Activated T-cell treated with anti-CD3 and anti-CD28 coated beads, Interleukin-2, amount 50 U/mL, for 48 hours (primary cell): ENCODE measurements at regions not wholly inside any gene's neighbourhood (a gene's known extent, or its start where the extent isn't known, plus 50 kb on each side); places are given as distances from the start of the nearest gene placed in this dataset.

ENCODE experiments used
- DNase-seq, 2 experiments: peaks; one replicate each; pipeline ENCODE4 v3.0.0-alpha.2; 2020

- DNase-seq: no peak
Measured at GRCh38 chr10:29037348-29038113, 251.3 kb upstream of the LYZL1 start.

DNA sequence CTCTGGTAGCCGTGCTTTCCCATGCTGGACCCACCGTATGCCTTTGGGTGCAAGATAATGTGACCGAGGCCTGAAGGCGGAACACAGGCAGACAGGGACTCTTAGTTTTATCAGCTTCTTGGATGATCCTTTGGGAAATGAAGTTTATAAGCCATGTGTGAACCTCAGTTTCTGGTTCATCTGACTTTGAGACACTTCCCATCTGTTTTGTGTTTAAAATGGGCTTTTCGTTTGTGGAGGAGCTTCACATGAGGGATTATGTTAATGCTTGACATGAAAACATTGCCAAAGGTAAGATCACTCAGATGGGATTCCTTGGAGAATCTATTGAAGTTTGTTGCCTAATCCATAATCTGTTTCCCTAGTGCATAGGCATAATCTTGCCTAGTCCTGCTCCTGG is 249.8 kb upstream of the LYZL1 start:
- DNase-seq: no peak

- no peak for DNase-seq
Measured at GRCh38 chr10:29039677-29040189, 249.1 kb upstream of the LYZL1 start.

GRCh38 chr10:29041616-29042015 is 247.3 kb upstream of the LYZL1 start:
- no peak for DNase-seq

GRCh38 chr10:29048506-29048905 is 240.4 kb upstream of the LYZL1 start:
- no peak for DNase-seq

- no peak for DNase-seq
Measured at GRCh38 chr10:29050081-29050480, 238.8 kb upstream of the LYZL1 start.

GRCh38 chr10:29055101-29055500 is 233.8 kb upstream of the LYZL1 start:
- no peak for DNase-seq

GRCh38 chr10:29056729-29057128 is 232.1 kb upstream of the LYZL1 start:
- no peak for DNase-seq

DNA sequence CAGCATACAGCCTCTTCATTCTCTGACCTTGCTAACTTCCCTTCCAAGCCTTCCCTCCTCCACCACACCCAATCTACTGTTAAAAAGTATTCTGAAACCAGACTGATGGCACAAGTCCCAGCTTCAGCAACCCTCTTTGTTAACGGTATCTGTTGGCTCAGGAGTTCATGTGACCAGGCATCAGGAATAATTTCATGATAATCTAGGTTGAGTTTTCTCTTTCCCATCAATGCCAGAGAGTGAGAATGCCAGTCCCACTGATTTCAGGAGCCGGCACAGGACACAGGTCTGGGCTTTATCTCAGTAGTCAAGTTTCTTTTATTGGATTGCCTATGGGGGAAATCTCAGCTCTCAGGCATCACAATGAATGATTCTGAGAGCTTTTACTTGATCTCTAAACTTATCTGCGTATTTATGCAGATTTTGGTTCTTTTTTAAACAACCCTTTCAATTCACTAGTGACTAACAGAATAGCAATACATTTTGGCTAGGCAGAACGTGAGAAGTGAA is 231.0 kb upstream of the LYZL1 start:
- DNase-seq: no peak

DNA sequence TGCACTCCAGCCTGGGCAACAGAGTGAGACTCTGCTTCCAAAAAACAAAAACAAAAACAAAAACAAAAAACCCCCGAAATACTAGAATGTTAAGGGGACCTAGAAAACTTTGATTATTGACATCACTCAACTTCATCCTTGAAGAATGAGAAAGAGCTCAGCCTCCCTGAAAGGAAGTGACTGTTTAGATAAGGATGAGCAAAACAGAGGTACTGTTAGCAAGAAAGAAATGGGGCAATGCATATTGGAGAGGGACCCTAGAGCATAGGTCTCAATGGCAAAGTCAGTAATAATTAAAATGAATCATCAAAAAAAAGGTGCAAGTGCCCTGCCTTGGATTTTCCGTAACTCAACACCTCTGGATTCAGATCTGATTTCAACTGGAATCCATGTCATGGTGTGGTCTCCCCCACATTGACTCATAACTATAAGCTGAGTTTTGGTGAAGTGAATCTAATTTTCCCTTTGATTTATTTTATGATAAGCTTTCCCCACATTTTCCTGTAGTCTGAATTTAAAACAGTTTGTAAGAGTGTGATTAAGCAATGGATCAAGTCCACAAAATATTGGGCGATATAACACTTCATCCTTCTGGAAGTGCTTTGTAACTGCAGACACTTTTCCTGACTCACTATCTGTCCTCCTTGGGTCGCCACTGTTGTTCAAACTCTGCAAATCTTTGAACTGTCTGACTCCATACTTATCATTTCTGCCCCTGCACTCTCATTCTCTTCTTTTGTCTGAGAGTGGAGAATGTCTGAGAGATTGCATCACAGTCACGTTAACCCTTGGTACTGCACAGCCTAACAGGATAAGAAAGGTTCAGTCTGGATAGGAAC is 224.8 kb upstream of the LYZL1 start:
- DNase-seq: no peak

- no peak for DNase-seq
Measured at GRCh38 chr10:29064680-29065079, 224.2 kb upstream of the LYZL1 start.

DNA sequence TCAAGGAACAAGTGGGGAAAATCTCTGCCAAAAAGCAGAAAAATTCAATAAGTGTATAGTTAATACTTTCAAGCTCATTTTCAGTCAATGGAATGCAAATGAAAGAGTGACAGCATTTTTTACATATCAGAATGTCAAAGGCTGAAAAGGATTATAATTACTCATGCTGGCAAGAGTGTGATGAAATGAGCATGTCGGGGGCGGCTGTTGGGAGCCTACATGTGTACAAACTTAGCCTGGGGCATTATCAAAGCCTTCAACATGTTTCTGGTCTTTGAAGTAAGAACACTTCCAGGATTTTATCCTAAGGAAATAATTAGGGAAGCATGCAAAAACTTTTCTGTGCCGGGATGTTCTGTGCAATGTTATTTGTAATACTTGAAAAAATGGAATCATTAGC is 221.7 kb upstream of the LYZL1 start:
- no peak for DNase-seq

- no peak for DNase-seq
Measured at GRCh38 chr10:29067628-29068027, 221.2 kb upstream of the LYZL1 start.

DNA sequence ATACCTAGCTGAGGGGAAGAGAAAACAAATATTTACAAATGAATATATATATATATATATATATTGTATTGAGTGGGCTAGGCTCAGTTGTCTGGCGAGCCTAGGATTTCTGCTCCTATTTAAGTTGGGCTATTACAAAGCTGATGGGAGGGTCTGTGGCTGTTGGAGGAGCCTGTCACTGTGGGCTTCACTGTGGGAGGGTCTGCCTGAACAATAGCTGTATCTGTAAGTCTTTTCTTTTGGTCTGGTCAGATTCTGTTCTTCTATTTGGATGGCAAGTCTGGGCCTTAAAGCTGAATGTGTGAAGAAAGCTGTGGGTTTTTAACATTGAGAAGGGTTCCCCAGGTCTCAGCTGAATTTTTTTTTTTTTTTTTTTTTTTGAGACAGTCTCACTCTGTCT is 220.6 kb upstream of the LYZL1 start:
- DNase-seq: no peak

DNA sequence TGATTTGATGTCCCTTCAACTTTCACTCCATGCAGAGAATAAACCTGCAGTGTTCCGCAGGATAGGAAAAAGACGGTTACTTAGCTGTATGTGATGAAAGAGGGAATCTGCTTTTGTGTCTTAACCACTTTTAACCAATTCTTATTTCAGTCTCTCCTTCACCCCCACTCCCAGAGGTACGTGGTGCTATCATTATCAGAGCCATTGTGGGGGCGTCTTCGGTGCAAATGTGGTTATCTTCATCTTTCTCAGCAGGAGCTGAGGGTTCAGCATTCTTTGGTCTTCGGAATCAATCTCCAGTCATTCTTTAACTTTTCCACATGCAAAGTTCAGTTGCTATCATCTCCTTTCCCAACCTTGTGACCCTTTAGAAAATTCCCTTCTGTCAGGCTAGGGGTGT is 219.9 kb upstream of the LYZL1 start:
- DNase-seq: no peak

DNA sequence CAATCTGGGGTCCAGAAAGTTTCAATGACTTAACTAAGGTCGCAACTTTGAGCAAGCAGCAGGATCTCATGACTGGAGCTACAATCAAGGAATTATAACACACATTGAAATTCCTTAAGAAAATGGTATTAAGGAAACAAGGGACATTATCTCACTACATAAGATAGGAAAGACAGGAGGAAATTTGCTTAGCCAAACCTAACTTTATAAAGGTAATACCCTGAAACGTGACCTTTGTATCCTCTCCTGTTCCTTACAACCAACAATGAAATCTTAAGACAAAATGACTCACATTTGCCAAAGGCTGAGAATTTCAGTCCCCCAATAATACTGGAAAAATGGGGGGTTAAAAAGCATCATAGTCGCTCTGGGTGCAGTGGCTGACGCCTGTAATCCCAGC is 218.9 kb upstream of the LYZL1 start:
- no peak for DNase-seq

GRCh38 chr10:29078919-29079318 is 210.0 kb upstream of the LYZL1 start:
- DNase-seq: no peak

GRCh38 chr10:29081231-29081630 is 207.6 kb upstream of the LYZL1 start:
- DNase-seq: no peak

GRCh38 chr10:29081951-29082685 is 206.8 kb upstream of the LYZL1 start:
- DNase-seq: no peak

DNA sequence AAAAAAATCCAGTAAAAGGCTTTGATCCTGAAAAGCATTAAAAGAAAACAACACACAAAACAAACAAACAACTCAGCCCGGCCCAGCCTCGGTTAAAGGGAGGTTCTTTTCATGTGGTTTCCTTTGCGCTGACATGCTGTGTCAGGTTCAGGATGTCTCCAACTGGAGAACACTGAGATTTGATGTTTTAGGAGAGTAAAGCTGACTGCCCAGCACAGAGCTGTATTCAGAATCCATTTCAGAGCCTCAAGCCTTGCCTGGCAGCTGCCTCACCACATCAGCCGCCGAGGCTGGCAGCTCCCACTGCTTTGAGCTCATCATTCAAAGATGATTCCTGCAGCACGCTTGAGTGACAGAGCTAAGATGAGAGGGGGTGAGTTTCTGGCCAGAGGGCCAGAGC is 205.8 kb upstream of the LYZL1 start:
- no peak for DNase-seq

DNA sequence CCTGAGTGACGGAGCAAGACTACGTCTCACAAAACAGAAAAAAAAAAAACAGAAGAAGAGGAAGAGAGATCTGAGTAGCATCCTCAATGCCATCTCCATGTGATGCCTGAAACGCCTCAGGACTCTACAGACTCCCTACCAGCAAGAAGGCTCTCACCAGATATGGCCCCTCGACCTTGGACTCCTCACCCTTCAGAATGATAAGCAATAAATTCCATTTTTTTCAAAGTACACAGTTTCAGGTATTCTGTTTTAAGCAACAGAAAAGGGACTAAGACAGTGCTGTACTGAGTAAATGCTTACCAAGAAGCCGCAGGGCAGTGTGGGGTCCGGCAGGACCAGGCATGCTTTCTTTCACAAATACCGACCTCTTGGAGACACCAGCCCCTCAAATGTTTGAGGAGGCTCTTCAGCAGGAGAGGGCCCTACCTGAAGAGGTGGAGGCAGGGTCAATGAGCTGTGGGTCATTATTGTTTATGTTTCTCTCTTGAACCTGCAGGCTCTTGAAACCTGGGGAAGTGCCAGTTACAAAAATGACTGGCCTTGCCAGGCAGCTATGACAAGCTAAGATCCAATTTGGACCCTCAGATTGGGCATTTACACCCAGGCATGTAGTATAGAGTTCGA is 204.1 kb upstream of the LYZL1 start:
- no peak for DNase-seq

DNA sequence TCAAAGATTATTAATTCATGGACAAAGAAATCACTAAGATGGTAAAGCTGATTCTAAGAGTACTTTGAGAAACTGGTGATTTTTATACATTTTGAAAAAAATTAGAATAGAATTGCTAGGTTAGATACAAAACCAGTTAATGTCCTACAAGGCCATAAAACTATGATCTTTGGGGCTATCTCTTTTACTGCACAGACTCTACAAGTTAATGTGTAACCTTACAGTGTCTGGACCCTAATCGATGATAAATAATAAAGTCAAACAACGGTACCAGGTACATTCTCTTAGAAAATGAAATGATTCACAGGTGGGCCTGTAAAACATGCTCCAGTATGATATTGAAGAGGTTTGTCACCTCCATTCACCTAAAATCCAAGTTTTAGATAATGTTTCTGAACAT is 199.8 kb upstream of the LYZL1 start:
- no peak for DNase-seq
